ENCODE measurements at regions not wholly inside any gene's neighbourhood (a gene's known extent, or its start where the extent isn't known, plus 50 kb on each side); places are given as distances from the start of the nearest gene placed in this dataset.

DNA sequence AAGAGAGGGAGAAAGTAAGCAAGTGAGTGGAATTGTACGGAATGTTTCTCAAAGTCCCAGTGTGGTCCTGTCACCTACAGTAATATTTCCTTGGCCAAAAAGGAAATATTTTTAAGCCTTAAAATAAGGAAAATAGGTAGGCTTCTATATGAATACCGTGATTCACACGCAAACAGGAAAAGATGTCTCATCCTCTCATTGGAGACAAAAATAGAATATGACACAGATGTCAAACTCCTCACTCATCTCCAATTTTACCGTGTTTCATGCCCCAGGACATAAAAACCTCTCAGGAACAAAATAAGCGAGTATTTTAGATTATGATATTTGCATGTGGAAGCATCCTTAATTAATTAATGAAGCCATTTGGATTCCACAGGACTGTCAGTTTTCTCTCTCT lies 1269.5 kb downstream of the RAPGEF2 start:
- H3K36me3 ChIP-seq (ENCODE audit: control insufficient read depth in 1 of 2, insufficient read depth in 2 of 2, low read length in 2 of 2) = no peaks in the 10 kb centered on the region
- no peak overlapping the region for H4K91ac ChIP-seq (ENCODE audit: low read depth, low read length)
- no peaks in the 10 kb centered on the region for H3K4me1 ChIP-seq (ENCODE audit: control insufficient read depth in 1 of 2, insufficient read depth in 2 of 2, low read length in 2 of 2)
- H3K79me1 ChIP-seq (ENCODE audit: low read length) = no peaks in the 10 kb centered on the region
- no peaks in the 10 kb centered on the region for H3K79me2 ChIP-seq (ENCODE audit: control insufficient read depth, insufficient read depth, low read length, poor library complexity)
- no peak overlapping the region for H2BK12ac ChIP-seq (ENCODE audit: low read length)
- no peak overlapping the region for H2AFZ ChIP-seq (ENCODE audit: insufficient read depth, low read length, poor library complexity)
- no peak overlapping the region for H3K4ac ChIP-seq (ENCODE audit: low read depth, low read length)
- H3K9ac ChIP-seq (ENCODE audit: low read length) = no peak overlapping the region
- no peak overlapping the region for H2BK5ac ChIP-seq (ENCODE audit: low read depth, low read length, poor library complexity)
- H2AK5ac ChIP-seq (ENCODE audit: low read length) = no peak overlapping the region
- H3K27me3 ChIP-seq (ENCODE audit: insufficient read depth, low read length) = no peaks in the 10 kb centered on the region
- no CpG with 5 or more reads among the region's 5 CpGs for WGBS (ENCODE audit: extremely low coverage, insufficient coverage, insufficient read length)
- H3K9me3 ChIP-seq (ENCODE audit: insufficient read depth, low read depth, low read length) = no peaks in the 10 kb centered on the region
- no peak overlapping the region for H3K4me2 ChIP-seq (ENCODE audit: low read length)
- H4K12ac ChIP-seq (ENCODE audit: low read depth, low read length) = no peak overlapping the region
- H3K4me3 ChIP-seq (ENCODE audit: low read depth, low read length) = no peak overlapping the region
- H3K27ac ChIP-seq (ENCODE audit: low read depth, low read length) = no peak overlapping the region
- no peak overlapping the region for H4K8ac ChIP-seq (ENCODE audit: low read depth, low read length)
- no peak overlapping the region for H2BK120ac ChIP-seq (ENCODE audit: insufficient read depth, low read length, poor library complexity)
- no peak overlapping the region for H3K18ac ChIP-seq (ENCODE audit: low read length)
- peak in 1 of 2 donors; percentile 11 for DNase-seq
- H3K23ac ChIP-seq (ENCODE audit: low read length) = no peak overlapping the region
- H3K14ac ChIP-seq (ENCODE audit: low read length) = no peak overlapping the region

DNA sequence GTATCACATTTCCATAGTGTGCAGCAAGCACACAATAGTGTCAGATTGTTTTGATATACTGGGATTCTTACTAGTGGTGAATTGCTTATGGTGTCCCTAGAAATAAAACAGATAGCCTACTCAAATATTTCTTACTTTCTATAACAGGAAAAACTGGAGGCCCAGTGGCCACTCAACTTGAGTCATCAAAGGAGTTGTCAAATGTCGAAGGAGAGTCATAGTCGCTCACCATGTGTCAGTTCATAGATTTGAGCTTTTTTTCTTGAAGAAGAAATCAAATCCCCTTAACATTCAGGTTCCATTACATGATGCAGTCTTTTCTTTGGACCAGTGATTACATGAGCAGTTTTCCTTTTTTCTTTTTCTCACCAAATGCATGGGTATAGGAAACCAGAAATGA lies 1271.0 kb downstream of the RAPGEF2 start:
- H3K36me3 ChIP-seq (ENCODE audit: control insufficient read depth in 1 of 2, insufficient read depth in 2 of 2, low read length in 2 of 2) = no peaks in the 10 kb centered on the region
- H4K91ac ChIP-seq (ENCODE audit: low read depth, low read length) = no peak overlapping the region
- no peak overlapping the region for H4K8ac ChIP-seq (ENCODE audit: low read depth, low read length)
- H3K4me2 ChIP-seq (ENCODE audit: low read length) = no peak overlapping the region
- H3K4me1 ChIP-seq (ENCODE audit: control insufficient read depth in 1 of 2, insufficient read depth in 2 of 2, low read length in 2 of 2) = no peaks in the 10 kb centered on the region
- H2BK5ac ChIP-seq (ENCODE audit: low read depth, low read length, poor library complexity) = no peak overlapping the region
- no peak overlapping the region for H3K27ac ChIP-seq (ENCODE audit: low read depth, low read length)
- no peak overlapping the region for H3K23ac ChIP-seq (ENCODE audit: low read length)
- no peak overlapping the region for H4K12ac ChIP-seq (ENCODE audit: low read depth, low read length)
- no peak overlapping the region for H2AFZ ChIP-seq (ENCODE audit: insufficient read depth, low read length, poor library complexity)
- H2AK5ac ChIP-seq (ENCODE audit: low read length) = no peak overlapping the region
- no CpG with 5 or more reads among the region's 2 CpGs for WGBS (ENCODE audit: extremely low coverage, insufficient coverage, insufficient read length)
- no peaks in the 10 kb centered on the region for H3K9me3 ChIP-seq (ENCODE audit: insufficient read depth, low read depth, low read length)
- H3K4ac ChIP-seq (ENCODE audit: low read depth, low read length) = no peak overlapping the region
- no peak overlapping the region for H3K14ac ChIP-seq (ENCODE audit: low read length)
- no peak overlapping the region for H2BK12ac ChIP-seq (ENCODE audit: low read length)
- DNase-seq = peak in 1 of 2 donors; percentile 6
- no peak overlapping the region for H3K4me3 ChIP-seq (ENCODE audit: low read depth, low read length)
- no peak overlapping the region for H3K9ac ChIP-seq (ENCODE audit: low read length)
- no peaks in the 10 kb centered on the region for H3K27me3 ChIP-seq (ENCODE audit: insufficient read depth, low read length)
- no peaks in the 10 kb centered on the region for H3K79me1 ChIP-seq (ENCODE audit: low read length)
- no peak overlapping the region for H3K18ac ChIP-seq (ENCODE audit: low read length)
- no peaks in the 10 kb centered on the region for H3K79me2 ChIP-seq (ENCODE audit: control insufficient read depth, insufficient read depth, low read length, poor library complexity)
- H2BK120ac ChIP-seq (ENCODE audit: insufficient read depth, low read length, poor library complexity) = no peak overlapping the region

DNA sequence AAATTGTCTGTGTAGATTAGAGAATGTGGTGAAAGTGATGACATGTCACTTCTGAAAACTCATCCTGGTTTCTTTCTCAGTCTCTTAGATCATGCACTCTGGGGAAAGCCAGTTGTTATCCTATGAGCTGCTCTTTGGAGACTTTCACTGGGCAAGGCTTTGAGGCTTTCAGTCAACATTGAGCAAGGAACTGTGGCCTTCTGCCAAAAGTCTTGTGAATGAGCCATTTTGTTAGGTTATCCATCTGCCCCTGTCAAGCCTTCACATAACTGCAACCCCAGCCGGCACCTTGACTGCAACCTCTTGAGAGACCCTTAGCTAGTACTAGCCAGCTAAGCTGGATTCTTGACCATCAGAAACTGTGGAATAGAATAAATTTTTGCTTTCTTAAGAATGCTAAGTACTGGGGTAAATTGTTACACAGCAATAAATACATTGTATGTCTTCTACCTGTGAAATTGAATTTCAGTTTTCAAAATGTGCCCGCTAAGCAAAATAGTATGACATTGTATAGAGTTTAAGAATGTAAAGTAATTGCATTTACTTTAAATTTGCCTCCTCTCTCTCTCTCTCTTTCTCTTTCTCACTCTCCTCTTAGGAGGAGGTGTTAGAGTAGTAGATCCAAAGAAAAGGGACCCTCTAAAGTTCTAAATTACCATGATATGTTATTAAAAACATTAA lies 1273.0 kb downstream of the RAPGEF2 start:
- no CpG with 5 or more reads among the region's 2 CpGs for WGBS (ENCODE audit: extremely low coverage, insufficient coverage, insufficient read length)
- H3K27ac ChIP-seq (ENCODE audit: low read depth, low read length) = no peak overlapping the region
- H3K4me1 ChIP-seq (ENCODE audit: control insufficient read depth in 1 of 2, insufficient read depth in 2 of 2, low read length in 2 of 2) = no peaks in the 10 kb centered on the region
- no peak overlapping the region for H2AFZ ChIP-seq (ENCODE audit: insufficient read depth, low read length, poor library complexity)
- H3K36me3 ChIP-seq (ENCODE audit: control insufficient read depth in 1 of 2, insufficient read depth in 2 of 2, low read length in 2 of 2) = no peaks in the 10 kb centered on the region
- H3K9ac ChIP-seq (ENCODE audit: low read length) = no peak overlapping the region
- H4K91ac ChIP-seq (ENCODE audit: low read depth, low read length) = no peak overlapping the region
- no peaks in the 10 kb centered on the region for H3K27me3 ChIP-seq (ENCODE audit: insufficient read depth, low read length)
- no peaks in the 10 kb centered on the region for H3K9me3 ChIP-seq (ENCODE audit: insufficient read depth, low read depth, low read length)
- no peak overlapping the region for H2AK5ac ChIP-seq (ENCODE audit: low read length)
- H2BK12ac ChIP-seq (ENCODE audit: low read length) = no peak overlapping the region
- H4K12ac ChIP-seq (ENCODE audit: low read depth, low read length) = no peak overlapping the region
- no peak overlapping the region for H3K18ac ChIP-seq (ENCODE audit: low read length)
- H3K23ac ChIP-seq (ENCODE audit: low read length) = no peak overlapping the region
- H3K79me1 ChIP-seq (ENCODE audit: low read length) = no peaks in the 10 kb centered on the region
- DNase-seq = no peak
- H2BK5ac ChIP-seq (ENCODE audit: low read depth, low read length, poor library complexity) = no peak overlapping the region
- peak overlapping the region; percentile 11 for H2BK120ac ChIP-seq (ENCODE audit: insufficient read depth, low read length, poor library complexity)
- H4K8ac ChIP-seq (ENCODE audit: low read depth, low read length) = no peak overlapping the region
- H3K4me2 ChIP-seq (ENCODE audit: low read length) = no peak overlapping the region
- H3K14ac ChIP-seq (ENCODE audit: low read length) = no peak overlapping the region
- H3K79me2 ChIP-seq (ENCODE audit: control insufficient read depth, insufficient read depth, low read length, poor library complexity) = no peaks in the 10 kb centered on the region
- H3K4me3 ChIP-seq (ENCODE audit: low read depth, low read length) = no peak overlapping the region
- no peak overlapping the region for H3K4ac ChIP-seq (ENCODE audit: low read depth, low read length)

DNA sequence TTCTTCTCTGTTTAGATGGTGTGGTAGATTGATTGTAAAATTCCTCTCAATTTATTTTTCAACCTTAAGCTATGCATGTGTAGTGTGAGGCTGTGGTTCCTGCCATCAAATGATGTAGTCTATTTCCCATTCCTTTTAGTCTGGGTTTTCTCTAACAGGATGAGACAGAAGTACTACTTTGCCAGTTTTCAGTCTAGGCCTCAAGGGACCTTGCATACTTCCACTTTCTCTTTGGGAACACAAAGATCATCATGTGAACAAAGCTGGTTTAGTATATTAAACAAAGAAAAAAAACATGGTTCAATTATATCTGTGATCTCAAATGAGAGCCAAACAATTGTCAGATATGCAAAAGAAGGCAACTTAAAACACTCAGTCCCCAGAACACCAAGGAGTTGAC lies 1284.0 kb downstream of the RAPGEF2 start:
- Histone ChIP-seq H2AFZ (ENCODE audit: insufficient read depth, low read length, poor library complexity) (no peak overlapping the region), H2AK5ac (ENCODE audit: low read length) (no peak overlapping the region), H3K9me3 (ENCODE audit: insufficient read depth, low read depth, low read length) (peaks cover 14% of the 10 kb centered on the region), H3K36me3 (ENCODE audit: control insufficient read depth in 1 of 2, insufficient read depth in 2 of 2, low read length in 2 of 2) (peaks cover 0 to 2% of the 10 kb centered on the region in 2 experiments), H3K23ac (ENCODE audit: low read length) (no peak overlapping the region), H3K4me2 (ENCODE audit: low read length) (no peak overlapping the region), H4K12ac (ENCODE audit: low read depth, low read length) (no peak overlapping the region), H3K4ac (ENCODE audit: low read depth, low read length) (no peak overlapping the region), H3K79me1 (ENCODE audit: low read length) (no peaks in the 10 kb centered on the region), H3K9ac (ENCODE audit: low read length) (no peak overlapping the region), H4K8ac (ENCODE audit: low read depth, low read length) (no peak overlapping the region), H3K14ac (ENCODE audit: low read length) (no peak overlapping the region), H3K27me3 (ENCODE audit: insufficient read depth, low read length) (no peaks in the 10 kb centered on the region), H3K4me3 (ENCODE audit: low read depth, low read length) (no peak overlapping the region), H3K79me2 (ENCODE audit: control insufficient read depth, insufficient read depth, low read length, poor library complexity) (no peaks in the 10 kb centered on the region), H2BK12ac (ENCODE audit: low read length) (no peak overlapping the region), H2BK120ac (ENCODE audit: insufficient read depth, low read length, poor library complexity) (no peak overlapping the region), H2BK5ac (ENCODE audit: low read depth, low read length, poor library complexity) (no peak overlapping the region), H3K18ac (ENCODE audit: low read length) (no peak overlapping the region), H3K27ac (ENCODE audit: low read depth, low read length) (no peak overlapping the region), H4K91ac (ENCODE audit: low read depth, low read length) (no peak overlapping the region), H3K4me1 (ENCODE audit: control insufficient read depth in 1 of 2, insufficient read depth in 2 of 2, low read length in 2 of 2) (no peaks in the 10 kb centered on the region)
- DNase-seq = no peak
